ENCODE measurements at regions not wholly inside any gene's neighbourhood (a gene's known extent, or its start where the extent isn't known, plus 50 kb on each side); places are given as distances from the start of the nearest gene placed in this dataset.

DNA sequence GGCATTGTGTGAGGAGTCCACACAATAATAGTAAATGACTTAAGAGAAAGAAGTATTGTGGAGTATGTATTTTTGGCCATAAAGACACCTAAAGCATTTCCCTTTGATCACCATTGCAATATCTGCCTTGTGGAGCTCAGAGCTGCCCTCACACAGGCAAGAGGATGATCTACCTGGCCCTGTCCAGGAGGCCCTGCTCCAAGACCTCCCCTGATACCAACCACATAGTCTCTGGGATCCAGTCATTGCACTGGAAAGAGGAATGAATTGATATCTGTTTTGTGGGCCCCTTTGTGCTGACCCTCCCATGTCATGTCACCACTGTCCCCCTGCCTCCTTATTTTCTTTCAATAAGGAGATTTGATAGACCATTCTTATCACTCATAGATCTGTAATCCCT is 430.6 kb upstream of the TNP1 start:
- H3K27me3 ChIP-seq (ENCODE audit: insufficient read depth, low read depth, severe bottlenecking) = no peaks in the 10 kb centered on the region
- H3K27ac ChIP-seq = peak overlapping the region; percentile 81
- TF ChIP-seq, protein P1, sequence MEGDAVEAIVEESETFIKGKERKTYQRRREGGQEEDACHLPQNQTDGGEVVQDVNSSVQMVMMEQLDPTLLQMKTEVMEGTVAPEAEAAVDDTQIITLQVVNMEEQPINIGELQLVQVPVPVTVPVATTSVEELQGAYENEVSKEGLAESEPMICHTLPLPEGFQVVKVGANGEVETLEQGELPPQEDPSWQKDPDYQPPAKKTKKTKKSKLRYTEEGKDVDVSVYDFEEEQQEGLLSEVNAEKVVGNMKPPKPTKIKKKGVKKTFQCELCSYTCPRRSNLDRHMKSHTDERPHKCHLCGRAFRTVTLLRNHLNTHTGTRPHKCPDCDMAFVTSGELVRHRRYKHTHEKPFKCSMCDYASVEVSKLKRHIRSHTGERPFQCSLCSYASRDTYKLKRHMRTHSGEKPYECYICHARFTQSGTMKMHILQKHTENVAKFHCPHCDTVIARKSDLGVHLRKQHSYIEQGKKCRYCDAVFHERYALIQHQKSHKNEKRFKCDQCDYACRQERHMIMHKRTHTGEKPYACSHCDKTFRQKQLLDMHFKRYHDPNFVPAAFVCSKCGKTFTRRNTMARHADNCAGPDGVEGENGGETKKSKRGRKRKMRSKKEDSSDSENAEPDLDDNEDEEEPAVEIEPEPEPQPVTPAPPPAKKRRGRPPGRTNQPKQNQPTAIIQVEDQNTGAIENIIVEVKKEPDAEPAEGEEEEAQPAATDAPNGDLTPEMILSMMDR (IDR thresholded peaks at IDR 0.05; ENCODE audit: low read depth, low read length) = no peak

DNA sequence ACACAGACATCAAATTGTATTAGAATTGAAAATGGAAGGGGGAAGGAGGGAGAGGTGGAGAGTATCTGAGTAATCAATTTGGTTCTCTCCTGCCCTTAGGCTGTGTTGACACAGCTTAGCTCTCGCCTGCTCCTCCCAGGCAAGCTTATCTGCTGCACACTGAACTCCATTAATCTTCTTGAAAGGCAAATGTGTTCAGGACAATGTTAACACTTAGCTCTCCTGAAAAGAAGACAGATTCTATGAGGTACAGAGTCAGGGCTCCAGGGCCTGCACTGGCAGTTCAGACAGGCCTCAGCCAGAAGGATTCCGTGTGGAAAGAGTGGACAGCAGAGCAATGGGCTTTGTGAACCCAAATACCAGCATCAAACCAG is 430.0 kb upstream of the TNP1 start:
- DNase-seq = peak; percentile 78
- TF ChIP-seq, protein P1 (IDR thresholded peaks at IDR 0.05; ENCODE audit: low read depth, low read length) = no peak

More for the DNA sequence above, 430.6 kb upstream of the TNP1 start:
- peaks cover 8% of the 10 kb centered on the region for H3K9me3 ChIP-seq (ENCODE audit: severe bottlenecking)
- DNase-seq = no peak
- H3K36me3 ChIP-seq = no peaks in the 10 kb centered on the region
- H3K4me3 ChIP-seq (ENCODE audit: low read depth, low read length) = no peak overlapping the region

DNA sequence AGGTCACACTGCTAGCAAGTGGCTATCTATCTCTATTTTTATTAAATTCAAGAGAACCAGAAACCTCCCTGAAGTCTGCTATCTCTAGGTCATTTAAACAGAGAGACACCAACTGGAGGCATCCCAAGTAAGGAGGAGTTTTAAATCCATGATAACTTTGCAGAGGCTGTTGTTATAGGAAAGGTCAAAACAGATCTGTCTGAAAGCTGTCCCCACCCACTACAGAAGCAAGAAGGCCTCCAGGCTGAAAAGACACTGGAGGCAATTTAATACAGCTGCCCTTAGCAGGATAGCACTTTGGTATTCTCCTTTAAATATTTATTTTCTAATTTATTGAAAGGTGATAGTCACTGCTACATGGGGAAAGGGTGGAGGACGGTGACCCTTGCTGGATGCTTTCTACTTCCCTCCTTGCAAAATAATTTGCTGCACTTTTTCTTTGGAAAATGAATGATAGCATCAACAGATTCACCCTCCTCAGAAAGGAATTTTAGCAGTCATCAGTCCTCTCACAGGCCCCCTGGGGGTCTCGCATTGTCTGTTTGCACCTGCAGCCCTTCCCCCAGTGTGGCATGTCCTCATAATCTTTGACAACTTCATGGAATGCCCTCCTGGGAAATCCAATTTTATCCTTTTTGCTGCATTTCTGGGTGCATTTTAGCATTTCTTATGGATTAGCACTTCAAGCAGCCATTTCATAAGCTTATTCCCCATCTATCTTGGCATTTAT is 429.5 kb upstream of the TNP1 start:
- H3K4me3 ChIP-seq (ENCODE audit: low read depth, low read length) = no peak overlapping the region

More for the DNA sequence above, 430.0 kb upstream of the TNP1 start:
- H3K27ac ChIP-seq = peak overlapping the region; percentile 81
- H3K36me3 ChIP-seq = no peaks in the 10 kb centered on the region
- H3K27me3 ChIP-seq (ENCODE audit: insufficient read depth, low read depth, severe bottlenecking) = no peaks in the 10 kb centered on the region
- peaks cover 8% of the 10 kb centered on the region for H3K9me3 ChIP-seq (ENCODE audit: severe bottlenecking)
- H3K4me3 ChIP-seq (ENCODE audit: low read depth, low read length) = no peak overlapping the region

DNA sequence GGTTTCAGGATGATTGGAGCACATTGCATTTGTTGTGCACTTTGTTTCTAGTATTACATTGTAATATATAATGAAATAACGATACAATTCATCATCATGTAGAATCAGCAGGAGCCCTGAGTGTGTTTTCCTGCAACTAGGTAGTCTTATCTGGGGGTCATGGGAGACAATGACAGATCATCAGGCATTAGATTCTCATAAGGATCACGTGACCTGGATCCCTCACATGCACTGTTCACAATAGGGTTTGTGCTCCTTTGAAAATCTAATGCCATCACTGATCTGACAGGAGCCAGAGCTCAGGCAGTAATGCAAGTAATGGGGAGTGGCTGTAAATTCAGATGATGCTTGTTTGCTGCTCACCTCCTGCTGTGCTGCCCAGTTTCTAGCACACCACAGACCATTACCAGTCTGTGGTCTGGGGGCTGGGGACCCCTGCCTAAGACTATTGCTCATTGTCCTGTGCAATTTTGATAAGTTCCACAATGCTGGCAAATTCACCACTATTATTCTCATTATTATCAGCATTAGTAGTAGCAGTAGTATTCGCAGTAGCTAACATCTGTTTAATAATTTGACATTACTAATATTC is 428.7 kb upstream of the TNP1 start:
- Histone ChIP-seq H3K27me3 (ENCODE audit: insufficient read depth, low read depth, severe bottlenecking) (no peaks in the 10 kb centered on the region), H3K27ac (no peak overlapping the region), H3K4me3 (ENCODE audit: low read depth, low read length) (no peak overlapping the region), H3K36me3 (no peaks in the 10 kb centered on the region), H3K9me3 (ENCODE audit: severe bottlenecking) (peaks cover 8% of the 10 kb centered on the region)
- TF ChIP-seq, protein P1 (IDR thresholded peaks at IDR 0.05; ENCODE audit: low read depth, low read length) = no peak
- no peak for DNase-seq

More for the DNA sequence above, 429.5 kb upstream of the TNP1 start:
- no peak for DNase-seq
- Histone ChIP-seq H3K27me3 (ENCODE audit: insufficient read depth, low read depth, severe bottlenecking) (no peaks in the 10 kb centered on the region), H3K36me3 (no peaks in the 10 kb centered on the region), H3K27ac (peak overlapping the region; percentile 81), H3K9me3 (ENCODE audit: severe bottlenecking) (peaks cover 8% of the 10 kb centered on the region)
- TF ChIP-seq, protein P1 (IDR thresholded peaks at IDR 0.05; ENCODE audit: low read depth, low read length) = no peak

DNA sequence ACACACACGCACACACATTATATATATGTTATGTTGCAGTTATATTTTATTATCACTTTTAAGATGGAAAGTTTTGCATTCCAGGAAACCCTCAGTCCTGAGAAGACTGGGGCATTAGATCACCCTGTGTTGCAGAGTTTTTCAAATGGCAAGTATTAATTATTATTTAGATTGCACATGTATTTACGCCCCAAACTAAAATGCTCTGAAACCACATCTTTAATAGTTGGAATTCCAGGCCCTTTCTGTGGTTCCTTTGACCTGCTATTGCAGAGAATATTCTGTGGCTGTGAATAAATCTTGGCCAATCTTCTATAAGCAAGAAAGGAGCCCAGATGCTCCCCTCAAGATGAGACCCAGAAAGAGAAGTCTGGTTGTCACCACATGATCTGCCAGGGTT is 427.0 kb upstream of the TNP1 start:
- Histone ChIP-seq H3K27me3 (ENCODE audit: insufficient read depth, low read depth, severe bottlenecking) (no peaks in the 10 kb centered on the region), H3K27ac (no peak overlapping the region), H3K36me3 (no peaks in the 10 kb centered on the region), H3K4me3 (ENCODE audit: low read depth, low read length) (no peak overlapping the region), H3K9me3 (ENCODE audit: severe bottlenecking) (peaks cover 8% of the 10 kb centered on the region)
- TF ChIP-seq, protein P1 (IDR thresholded peaks at IDR 0.05; ENCODE audit: low read depth, low read length) = no peak
- DNase-seq = no peak

Measured in WERI-Rb-1 (cell line).